ENCODE measurements at regions not wholly inside any gene's neighbourhood (a gene's known extent, or its start where the extent isn't known, plus 50 kb on each side); places are given as distances from the start of the nearest gene placed in this dataset.

DNA sequence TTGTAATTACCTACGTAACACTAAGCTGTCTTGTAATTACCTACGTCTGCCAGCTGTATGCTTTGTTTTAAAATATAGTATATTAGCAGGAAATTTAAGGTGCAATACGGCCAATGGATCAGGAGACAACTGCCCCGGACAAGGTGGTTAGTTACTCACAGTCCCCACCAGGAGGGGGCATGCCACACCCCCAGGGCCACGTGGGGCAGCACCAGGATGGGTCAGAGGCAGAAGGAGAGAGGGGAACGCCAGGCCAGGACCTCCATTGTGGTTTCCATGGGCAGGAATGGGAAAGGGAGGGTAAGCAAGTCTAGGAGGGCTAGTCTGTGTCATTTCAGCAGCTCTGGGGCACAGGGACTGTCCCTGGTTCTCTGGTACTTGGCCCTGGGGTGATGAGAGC is 140.1 kb downstream of the URI1 start:
- TF ChIP-seq POLR2A (IDR thresholded peaks at IDR 0.05; ENCODE audit: low read length), result no peak
- TF ChIP-seq MYC (IDR thresholded peaks at IDR 0.05; ENCODE audit: borderline replicate concordance, low read length), result no peak
- no peak for TF ChIP-seq CTCF (IDR thresholded peaks at IDR 0.05)
- TF ChIP-seq, protein P1, sequence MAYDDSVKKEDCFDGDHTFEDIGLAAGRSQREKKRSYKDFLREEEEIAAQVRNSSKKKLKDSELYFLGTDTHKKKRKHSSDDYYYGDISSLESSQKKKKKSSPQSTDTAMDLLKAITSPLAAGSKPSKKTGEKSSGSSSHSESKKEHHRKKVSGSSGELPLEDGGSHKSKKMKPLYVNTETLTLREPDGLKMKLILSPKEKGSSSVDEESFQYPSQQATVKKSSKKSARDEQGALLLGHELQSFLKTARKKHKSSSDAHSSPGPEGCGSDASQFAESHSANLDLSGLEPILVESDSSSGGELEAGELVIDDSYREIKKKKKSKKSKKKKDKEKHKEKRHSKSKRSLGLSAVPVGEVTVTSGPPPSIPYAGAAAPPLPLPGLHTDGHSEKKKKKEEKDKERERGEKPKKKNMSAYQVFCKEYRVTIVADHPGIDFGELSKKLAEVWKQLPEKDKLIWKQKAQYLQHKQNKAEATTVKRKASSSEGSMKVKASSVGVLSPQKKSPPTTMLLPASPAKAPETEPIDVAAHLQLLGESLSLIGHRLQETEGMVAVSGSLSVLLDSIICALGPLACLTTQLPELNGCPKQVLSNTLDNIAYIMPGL (CRISPR knock-in tag; IDR thresholded peaks at IDR 0.05; ENCODE audit: borderline replicate concordance), result no peak
- no peak for TF ChIP-seq KDM1A (IDR thresholded peaks at IDR 0.05; ENCODE audit: low read depth)
- no peak for TF ChIP-seq CEBPB (IDR thresholded peaks at IDR 0.05)
- no peak for TF ChIP-seq BHLHE40 (IDR thresholded peaks at IDR 0.05; ENCODE audit: low read depth, low read length)
- TF ChIP-seq RAD21 (conservative IDR thresholded peaks at IDR 0.05 in 1 of 2, IDR thresholded peaks at IDR 0.05 in 1 of 2), result no peak
- TF ChIP-seq HDAC2 (IDR thresholded peaks at IDR 0.05), result no peak
- no peak for TF ChIP-seq CHD2 (IDR thresholded peaks at IDR 0.05; ENCODE audit: low read length, partially characterized antibody)
- no peak for TF ChIP-seq ATOH8 (CRISPR knock-in tag; IDR thresholded peaks at IDR 0.05; ENCODE audit: low read depth)
- no peak for TF ChIP-seq PHF8 (IDR thresholded peaks at IDR 0.05; ENCODE audit: borderline replicate concordance, low read depth)

All from A549 (cell line).